SK-MEL-5 (cell line): ENCODE measurements at regions not wholly inside any gene's neighbourhood (a gene's known extent, or its start where the extent isn't known, plus 50 kb on each side); places are given as distances from the start of the nearest gene placed in this dataset.
"Not testable (repeated sequence)": the region's sequence is repeated elsewhere in the genome, so short reads cannot be mapped to it uniquely, and the experiment has no call there.

Experiments used
- DNase-seq: peaks from one replicate; pipeline ENCODE4 v3.0.0-alpha.2; 2016; ENCODE audit warnings: low read depth, low spot score
- in situ Hi-C: cut with HindIII; loops from 2 replicates; pipeline ENCODE4 v1.10.0; 2016; ENCODE audit warnings: low sequenced_read_pairs, high pct_unique_total_duplicates, low pct_unique_long_range_greater_than_20kb

DNA sequence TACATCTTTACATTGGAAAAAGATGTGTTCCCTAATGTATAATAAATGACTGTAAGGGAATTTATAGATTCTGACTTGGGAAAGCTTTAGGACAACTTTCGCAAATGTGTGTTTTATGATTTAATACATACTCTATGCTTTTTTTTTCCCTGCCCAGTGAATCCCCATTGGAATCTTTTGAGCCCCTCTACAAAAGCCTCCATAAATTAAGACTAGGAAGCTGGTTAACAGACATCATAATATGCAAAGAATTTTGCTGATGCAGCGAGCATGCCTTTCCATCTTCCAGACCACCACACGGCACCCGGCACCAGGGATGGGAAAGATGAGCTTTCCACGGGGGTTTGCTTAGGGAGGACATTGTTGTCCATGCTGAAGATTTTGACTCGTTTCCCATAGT is 156.1 kb upstream of the IVNS1ABP start:
- no peak for DNase-seq
- in situ Hi-C loops = no loop called here

DNA sequence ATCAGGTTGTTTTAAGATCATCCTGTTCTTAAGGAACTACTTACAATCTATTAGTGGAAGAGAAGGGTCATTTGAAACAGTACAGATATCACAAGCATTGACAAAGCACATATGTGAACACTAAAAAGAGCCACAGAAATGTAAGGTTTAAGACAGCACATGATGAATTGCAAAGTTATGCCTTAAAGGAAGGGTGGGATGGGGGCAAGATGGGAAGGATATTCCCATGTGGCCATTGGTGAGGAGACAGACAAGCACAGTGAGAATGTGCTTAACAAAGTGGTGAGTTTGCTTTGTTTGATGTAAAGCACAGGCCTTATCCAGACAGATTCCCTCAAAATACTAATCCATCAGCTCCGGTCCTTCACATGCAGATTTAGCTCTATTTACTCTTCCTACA is 151.6 kb upstream of the IVNS1ABP start:
- DNase-seq = no peak
- in situ Hi-C loops = no loop called here

DNA sequence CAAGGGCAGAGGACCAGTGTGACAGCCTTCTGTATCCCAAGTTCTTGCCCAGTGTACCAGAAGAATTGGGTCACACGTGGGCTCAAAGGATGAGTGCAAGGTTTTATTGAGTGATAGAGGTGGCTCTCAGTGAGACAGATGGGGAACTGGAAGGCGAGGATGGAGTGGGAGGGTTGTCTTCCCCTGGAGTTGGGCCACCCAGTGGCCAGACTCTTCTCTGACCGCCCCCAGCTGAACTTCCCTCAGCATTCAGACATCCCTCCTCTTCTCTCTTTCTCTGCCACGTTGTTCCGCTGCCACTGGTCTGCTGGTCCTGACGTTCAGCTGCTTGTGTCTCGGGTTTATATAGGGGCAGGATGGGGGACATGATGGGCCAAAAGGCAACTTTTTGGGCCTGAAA is 150.1 kb upstream of the IVNS1ABP start:
- in situ Hi-C loops = no loop called here
- no peak for DNase-seq

DNA sequence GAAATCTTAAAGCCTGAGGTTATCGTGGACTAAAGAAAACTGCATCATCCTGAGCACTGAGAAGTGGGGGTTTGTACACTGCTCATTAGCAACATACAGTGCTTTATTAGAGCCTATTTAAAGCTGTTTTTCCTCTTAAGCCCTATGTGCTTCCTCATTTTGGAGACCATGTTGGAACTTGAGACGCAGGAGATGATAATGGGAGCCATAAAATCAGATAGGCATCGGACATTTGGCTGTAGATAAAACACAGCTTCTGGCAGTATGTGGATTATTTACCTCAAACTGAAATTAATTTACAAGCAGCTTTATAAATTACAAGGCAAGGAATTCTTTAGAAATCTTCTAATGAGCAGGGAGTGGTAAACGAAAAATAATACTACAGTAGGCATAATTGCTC is 147.7 kb upstream of the IVNS1ABP start:
- in situ Hi-C loops = no loop called here
- no peak for DNase-seq

DNA sequence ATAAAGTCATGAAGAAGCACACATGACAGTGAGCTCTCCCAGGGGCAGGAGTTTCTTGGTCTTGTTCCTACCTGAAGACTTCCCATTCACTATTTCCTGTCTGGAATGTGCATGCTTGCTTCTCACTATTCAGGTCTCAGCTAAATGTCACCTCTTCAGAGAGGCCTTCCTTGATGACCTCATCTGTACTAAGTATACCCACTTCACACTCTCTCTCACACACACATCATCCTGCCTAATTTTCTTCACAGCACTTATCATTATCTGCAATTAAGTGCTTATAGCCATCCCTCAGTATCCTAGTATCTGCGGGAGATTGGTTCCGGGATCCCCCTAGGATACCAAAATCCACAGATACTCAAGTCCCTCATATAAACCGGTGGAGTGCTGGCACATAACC is 146.4 kb upstream of the IVNS1ABP start:
- in situ Hi-C loops = no loop called here
- no peak for DNase-seq

DNA sequence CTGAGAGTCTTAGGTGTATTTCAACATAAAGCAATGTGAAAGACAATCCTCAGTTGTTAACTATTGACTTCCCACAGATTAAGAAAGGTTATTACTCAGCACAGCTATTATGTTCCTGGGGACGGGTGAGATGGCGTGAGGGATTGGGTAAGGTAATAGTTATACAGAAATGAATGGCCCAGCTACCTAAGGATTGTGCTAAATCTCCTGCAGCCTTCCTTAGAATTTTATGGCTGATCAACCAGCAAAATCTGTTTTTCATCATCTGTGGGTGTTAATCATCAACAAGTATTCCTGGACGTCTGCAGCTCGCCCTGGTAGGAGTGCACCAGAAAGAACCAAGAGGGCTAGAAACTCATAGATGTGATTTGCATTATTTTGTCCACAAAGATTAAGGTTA is 146.0 kb upstream of the IVNS1ABP start:
- no peak for DNase-seq
- in situ Hi-C loops = no loop called here

DNA sequence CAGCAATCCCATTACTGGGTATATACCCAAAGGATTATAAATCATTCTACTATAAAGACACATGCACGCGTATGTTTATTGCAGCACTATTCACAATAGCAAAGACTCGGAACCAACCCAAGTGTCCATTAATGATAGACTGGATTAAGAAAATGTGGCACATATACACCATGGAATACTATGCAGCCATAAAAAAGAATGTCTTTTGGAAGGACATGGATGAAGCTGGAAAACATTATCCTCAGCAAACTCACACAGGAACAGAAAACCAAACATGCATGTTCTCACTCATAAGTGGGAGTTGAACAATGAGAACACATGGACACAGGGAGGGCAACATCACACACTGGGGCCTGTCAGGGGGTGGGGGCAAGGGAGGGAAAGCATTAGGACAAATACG is 143.7 kb upstream of the IVNS1ABP start:
- in situ Hi-C loops, DNase-seq: not testable (repeated sequence)

DNA sequence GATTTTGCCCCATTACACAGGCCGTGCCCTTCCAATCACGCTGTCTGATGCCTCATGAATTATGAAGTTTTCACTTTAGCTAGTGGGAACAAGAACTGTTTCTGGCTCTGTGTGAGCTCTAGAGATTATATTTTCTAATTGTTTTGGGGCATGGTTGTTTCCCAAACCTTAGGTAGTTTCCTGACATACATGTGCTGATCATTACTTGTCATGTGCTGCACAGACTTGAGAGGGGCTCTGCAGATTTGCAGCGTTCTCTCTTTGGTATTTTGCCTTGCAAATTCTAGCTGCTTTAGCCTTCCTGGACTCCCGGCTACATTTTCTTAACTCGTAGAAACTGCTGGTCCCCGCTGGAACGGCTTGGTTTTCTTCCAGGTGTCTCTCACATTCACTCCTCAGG is 142.1 kb upstream of the IVNS1ABP start:
- no peak for DNase-seq
- in situ Hi-C loops = no loop called here

DNA sequence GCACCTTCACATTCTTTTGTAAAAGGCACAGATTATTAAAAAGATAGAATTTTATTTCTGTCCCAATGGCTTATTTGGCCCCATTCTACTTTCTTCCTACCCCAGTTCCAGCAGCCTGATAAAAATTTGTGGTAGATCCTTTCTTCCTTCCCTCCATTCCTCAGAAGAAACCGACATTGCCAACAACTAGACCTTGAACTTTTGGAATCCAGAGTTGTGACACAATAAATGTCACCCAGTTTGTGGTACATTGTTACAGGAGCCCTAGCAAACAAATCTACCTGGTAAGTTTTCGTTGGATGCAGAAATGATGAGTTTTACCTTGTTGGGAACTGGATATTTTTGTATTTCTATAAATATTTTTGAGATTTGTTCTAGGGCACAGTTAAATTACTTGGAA is 141.6 kb upstream of the IVNS1ABP start:
- in situ Hi-C loops = no loop called here
- DNase-seq = no peak

DNA sequence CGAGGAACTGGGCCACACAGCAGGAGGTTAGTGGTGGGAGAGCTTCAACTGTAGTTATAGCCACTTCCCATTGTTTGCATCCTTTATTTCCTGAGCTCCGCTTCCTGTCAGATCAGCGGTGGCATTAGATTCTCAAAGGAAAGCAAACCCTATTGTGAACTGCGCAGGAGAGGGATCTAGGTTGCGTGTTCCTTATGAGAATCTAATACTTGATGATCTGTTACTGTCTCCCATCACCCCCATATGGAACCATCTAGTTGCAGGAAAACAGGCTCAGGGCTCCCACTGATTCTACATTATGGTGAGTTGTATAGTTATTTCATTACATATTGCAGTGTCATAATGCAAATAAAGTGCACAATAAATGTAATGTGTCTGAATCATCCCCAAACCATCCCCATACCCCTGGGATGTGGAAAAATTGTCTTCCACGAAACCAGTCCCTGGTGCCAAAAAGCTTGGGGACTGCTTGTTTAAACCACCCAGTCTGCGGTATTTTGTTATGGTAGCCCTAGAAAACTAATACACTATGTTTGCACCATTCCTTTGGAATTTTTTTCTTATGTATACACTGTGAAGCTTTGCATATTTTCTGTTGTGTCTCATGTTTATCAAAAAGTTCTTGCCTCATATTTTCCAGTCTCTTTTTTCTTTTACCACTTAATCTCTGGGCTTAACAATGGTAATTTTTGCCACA is 136.6 kb upstream of the IVNS1ABP start:
- no peak for DNase-seq
- in situ Hi-C loops = no loop called here

DNA sequence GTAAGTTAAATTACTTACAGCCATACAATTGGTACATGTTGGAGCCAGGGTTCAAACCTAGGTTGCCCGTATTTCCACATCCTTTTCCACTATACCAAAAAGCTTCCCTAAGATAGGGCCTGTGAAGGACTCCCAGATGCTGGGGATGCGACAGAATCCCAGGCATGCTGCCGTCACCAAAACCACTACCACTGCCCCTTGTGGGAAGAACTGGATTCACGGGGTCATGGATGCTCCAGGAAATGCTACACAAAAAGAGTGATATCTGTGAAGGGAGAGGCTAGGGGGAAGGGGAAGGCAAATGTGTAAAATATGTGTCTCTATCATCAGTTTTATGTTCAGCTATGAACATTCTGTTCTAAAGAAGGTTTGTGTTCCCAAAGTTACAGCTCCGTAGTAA is 133.9 kb upstream of the IVNS1ABP start:
- DNase-seq = no peak
- in situ Hi-C loops = no loop called here

DNA sequence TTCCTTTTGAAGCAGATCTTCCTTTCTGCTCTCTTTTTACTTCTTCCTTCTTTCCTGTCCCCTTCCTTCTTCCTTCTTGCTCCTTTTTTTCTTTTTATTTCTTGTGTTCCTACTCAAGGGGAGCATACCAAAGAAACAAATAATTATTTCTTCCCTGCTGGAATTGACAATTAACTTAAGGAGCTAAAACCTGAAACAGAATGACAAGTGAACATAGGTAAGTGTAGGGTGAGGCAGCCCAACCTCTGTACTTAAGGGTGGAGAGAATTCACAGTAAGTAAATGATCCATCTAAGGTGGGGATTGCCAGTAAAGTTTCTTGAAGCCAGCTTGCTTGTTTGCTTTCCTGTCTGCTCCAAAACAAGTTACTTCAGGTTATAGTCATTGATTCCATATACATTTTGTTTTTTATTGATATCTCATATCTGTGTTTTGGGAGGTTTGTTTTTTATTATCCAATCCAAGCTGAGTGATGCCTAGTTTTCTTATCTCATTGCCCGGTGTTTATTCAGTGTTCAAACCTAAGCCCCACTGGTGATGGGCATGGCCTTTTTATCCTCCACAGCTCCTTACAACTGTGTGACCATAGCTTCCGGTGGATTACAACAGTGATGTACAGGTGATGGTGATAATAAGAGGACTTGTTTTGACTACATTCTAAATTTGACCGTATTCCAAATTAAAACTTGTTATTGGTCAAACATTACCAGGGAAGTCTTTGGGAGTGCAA is 133.2 kb upstream of the IVNS1ABP start:
- no peak for DNase-seq
- in situ Hi-C loops = no loop called here

DNA sequence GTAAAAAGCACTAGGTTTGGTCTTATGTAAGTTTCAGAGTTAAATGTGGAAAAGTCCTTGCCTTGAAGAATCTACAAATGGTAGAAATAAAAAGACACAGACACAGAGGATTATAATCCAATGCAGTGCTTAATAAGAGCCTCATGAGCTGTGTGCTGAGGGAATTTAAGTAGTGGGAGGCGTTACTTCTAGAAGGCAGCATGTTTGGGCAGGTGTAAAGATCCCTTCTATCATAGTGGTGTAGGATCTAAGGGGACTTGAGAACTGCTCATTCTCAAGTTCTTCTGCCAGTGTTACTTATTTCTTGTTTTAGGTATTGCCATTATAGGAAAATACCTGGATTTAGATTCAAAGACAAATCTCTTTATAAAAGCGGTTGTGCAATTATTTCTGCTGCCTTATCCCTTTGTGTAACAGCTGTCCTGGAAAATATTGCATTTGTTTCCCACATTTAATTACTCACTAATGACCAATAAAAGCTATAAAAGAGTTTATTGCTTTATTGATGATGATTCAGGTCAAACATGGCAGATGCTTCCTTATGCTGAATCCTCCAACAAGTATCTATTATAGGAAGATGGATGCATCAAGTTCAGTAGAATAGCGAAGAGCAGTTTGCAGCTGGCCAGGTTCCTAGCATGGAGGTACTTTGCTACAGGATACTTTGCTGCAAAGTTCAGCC is 132.5 kb upstream of the IVNS1ABP start:
- in situ Hi-C loops = no loop called here
- no peak for DNase-seq

DNA sequence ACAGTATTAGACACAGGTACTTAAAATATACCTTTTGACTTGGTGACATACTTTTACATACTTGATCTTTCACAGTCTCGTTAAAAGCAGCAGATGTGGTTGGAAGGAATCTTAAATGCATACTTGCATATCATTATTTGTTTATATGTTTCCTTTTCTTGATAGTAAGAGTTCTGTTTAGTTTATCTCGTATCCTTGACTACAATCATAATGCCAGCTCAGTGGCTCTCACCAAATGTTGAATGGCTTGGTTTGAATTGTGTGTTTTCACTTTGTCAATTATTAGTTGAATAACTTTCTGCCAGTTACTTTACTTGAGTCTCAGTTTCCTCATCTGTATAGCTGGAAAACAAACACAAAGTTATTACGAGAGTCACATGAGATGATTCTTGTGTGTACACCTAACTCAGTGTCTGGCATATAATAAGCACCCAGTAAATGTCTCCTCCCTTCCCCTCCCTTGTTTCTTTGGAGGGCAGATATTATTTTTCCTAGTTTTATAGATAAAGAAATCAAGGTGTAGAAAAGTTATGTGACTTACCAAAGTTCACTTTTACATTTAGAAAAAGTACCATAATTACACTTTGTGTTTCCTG is 131.6 kb upstream of the IVNS1ABP start:
- in situ Hi-C loops = no loop called here
- DNase-seq = no peak

DNA sequence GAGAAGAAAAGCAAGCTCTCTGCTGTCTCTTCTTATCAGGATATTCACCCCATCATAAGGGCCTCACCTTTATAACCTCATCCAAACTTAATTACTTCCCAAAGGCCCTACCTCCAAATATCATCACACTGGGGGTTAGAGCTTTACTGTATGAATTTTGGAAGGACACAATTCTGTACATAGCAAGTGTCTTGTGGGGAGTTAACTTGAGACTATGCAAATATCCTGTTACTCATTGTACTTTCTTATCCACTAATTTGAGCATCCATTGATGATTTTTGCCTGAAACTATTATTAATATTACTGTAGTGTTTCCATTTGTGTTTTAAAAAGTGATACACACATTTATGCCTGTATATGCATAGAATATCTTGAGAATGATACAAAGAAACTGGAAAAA is 129.1 kb upstream of the IVNS1ABP start:
- no peak for DNase-seq
- in situ Hi-C loops = no loop called here

DNA sequence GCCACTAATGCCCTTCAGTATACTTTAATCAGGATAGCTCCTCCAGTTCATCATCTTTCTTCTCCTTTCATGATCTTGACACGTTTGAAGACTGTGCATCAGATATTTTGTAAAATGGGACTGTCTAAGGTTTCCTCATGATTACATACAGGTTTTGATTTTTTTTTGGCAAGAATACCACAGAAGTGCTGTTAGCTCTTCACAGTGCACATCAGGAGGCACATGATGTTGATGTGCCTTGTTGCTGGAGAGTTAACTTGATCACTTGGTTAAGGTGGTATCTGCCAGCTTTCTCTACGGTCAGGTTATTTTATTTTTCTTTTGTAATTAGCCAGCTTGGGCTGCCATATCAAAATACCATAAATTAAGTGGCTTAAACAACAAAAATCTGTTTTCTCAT is 128.6 kb upstream of the IVNS1ABP start:
- no peak for DNase-seq
- in situ Hi-C loops = no loop called here

DNA sequence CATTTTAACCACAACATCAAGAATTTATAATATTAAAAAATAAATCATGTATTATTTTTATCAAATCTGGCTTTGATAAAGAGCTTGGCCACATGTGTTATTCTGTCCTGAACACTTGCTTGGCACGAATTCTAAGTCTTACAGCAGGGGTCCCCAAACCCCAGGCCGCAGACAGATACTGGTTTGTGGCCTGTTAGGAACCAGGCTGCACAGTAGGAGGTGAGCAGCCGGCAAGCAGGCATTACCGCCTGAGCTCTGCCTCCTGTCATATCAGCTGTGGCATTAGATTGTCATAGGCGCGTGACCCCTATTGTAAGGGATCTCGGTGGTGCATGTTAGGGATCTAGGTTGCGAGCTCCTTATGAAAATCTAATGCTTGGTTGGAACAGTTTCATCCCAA is 127.6 kb upstream of the IVNS1ABP start:
- DNase-seq = no peak
- in situ Hi-C loops = no loop called here

DNA sequence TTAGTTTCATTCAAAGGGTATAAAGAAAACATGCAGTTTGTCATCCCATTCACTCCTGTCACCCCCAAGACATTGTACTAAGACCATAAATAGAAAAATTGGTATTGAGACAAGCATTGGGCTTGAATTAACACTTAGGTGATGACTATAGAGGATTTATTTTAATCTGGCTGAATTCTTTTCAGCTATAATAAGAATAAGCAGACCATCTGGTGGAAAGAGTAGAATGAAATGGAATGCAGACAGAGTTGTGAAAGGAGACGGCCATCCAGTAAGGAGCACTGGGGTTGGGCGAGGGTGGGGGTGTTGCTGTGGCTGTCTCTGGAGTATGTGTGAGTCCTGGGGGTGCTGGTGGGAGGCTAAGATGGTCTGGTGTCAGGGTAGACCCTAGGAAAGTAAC is 125.0 kb upstream of the IVNS1ABP start:
- in situ Hi-C loops = no loop called here
- no peak for DNase-seq

DNA sequence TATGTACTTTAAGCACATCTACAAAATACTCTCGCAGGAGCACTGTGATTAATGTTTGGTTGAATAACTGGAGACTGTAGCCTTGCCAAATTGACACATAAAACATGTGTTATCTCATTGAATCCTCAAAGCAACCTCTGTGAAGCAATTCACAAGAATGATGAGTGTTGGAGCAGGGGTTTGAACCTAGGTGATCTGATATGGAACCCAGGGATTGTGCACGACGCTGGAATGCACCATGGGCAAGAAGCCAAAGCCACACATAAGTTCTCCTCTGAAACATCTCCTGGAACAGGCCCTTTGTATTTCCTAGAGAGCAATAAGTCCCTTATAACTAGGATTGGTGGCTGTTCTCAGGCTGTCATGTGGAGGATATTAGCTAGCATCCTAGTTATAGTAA is 124.6 kb upstream of the IVNS1ABP start:
- in situ Hi-C loops = no loop called here
- DNase-seq = peak; percentile 22
